Spinal cord (tissue), 9 donors: ENCODE measurements at regions not wholly inside any gene's neighbourhood (a gene's known extent, or its start where the extent isn't known, plus 50 kb on each side); places are given as distances from the start of the nearest gene placed in this dataset.
A peak's percentile ranks its signal among the peaks of the same experiment; 100 is the strongest.
"Not testable (repeated sequence)": the region's sequence is repeated elsewhere in the genome, so short reads cannot be mapped to it uniquely, and the experiment has no call there.

Experiments used
- DNase-seq, 6 donors: peaks; one replicate each; pipeline versions ENCODE4 v3.0.0 to v3.0.0-alpha.2; 2013 to 2015; ENCODE audit warnings: low spot score in 6 of 6, low read depth in 4 of 6
- H3K27ac ChIP-seq: one replicate; pipeline ENCODE4 v1.5.1; 2013; ENCODE audit warnings: low read depth, low read length, control low read depth
- H3K27me3 ChIP-seq: one replicate; pipeline ENCODE4 v1.6.1; 2013; ENCODE audit warnings: low read length; ENCODE audit not compliant: control insufficient read depth, insufficient read depth
- H3K36me3 ChIP-seq: one replicate; pipeline ENCODE4 v1.6.1; 2013; ENCODE audit warnings: low read length; ENCODE audit not compliant: control insufficient read depth, insufficient read depth
- H3K4me1 ChIP-seq: one replicate; pipeline ENCODE4 v1.6.1; 2013; ENCODE audit warnings: low read length; ENCODE audit not compliant: control insufficient read depth, insufficient read depth
- H3K4me3 ChIP-seq: one replicate; pipeline ENCODE4 v1.5.1; 2013; ENCODE audit warnings: low read depth, low read length, control low read depth
- H3K9me3 ChIP-seq: one replicate; pipeline ENCODE4 v1.6.1; 2013; ENCODE audit warnings: low read length; ENCODE audit not compliant: control insufficient read depth, insufficient read depth
- WGBS: methylation state at CpG from one replicate; pipeline ENCODE4 v1.1.5; 2013; ENCODE audit warnings: missing lambda C conversion rate; ENCODE audit not compliant: insufficient coverage; 5-methylcytosine and 5-hydroxymethylcytosine counted together
- donor health status: healthy.

GRCh38 chr6:82781620-82782204 lies 283.9 kb downstream of the UBE3D start:
- no peak for DNase-seq
- Histone ChIP-seq H3K4me3 (no peak overlapping the region), H3K27ac (no peak overlapping the region), H3K4me1 (no peaks in the 10 kb centered on the region), H3K27me3 (no peaks in the 10 kb centered on the region), H3K9me3 (no peaks in the 10 kb centered on the region), H3K36me3 (no peaks in the 10 kb centered on the region)
- WGBS, result 100% methylated on average over 2 of the region's 2 CpGs

GRCh38 chr6:82783587-82784236 lies 281.9 kb downstream of the UBE3D start:
- no peaks in the 10 kb centered on the region for H3K27me3 ChIP-seq
- no peaks in the 10 kb centered on the region for H3K4me1 ChIP-seq
- no CpG with 5 or more reads among the region's 6 CpGs for WGBS
- no peak overlapping the region for H3K4me3 ChIP-seq
- no peak overlapping the region for H3K27ac ChIP-seq
- H3K9me3 ChIP-seq, result no peaks in the 10 kb centered on the region
- no peaks in the 10 kb centered on the region for H3K36me3 ChIP-seq
- peak in 1 of 6 donors; percentile 43 for DNase-seq

- no CpG with 5 or more reads among the region's 2 CpGs for WGBS
Measured at GRCh38 chr6:82785206-82785605, 280.4 kb downstream of the UBE3D start.

GRCh38 chr6:82786248-82786647 lies 279.4 kb downstream of the UBE3D start:
- H3K4me3 ChIP-seq, result no peak overlapping the region
- 100% methylated on average over 1 of the region's 3 CpGs for WGBS

More at GRCh38 chr6:82785206-82785605, 280.4 kb downstream of the UBE3D start:
- Histone ChIP-seq H3K27ac (no peak overlapping the region), H3K36me3 (no peaks in the 10 kb centered on the region), H3K4me3 (no peak overlapping the region), H3K9me3 (no peaks in the 10 kb centered on the region), H3K4me1 (no peaks in the 10 kb centered on the region), H3K27me3 (no peaks in the 10 kb centered on the region)
- DNase-seq, result no peak

GRCh38 chr6:82795940-82796339 lies 269.7 kb downstream of the UBE3D start:
- no CpG with 5 or more reads among the region's 1 CpG for WGBS
- H3K9me3 ChIP-seq, result no peaks in the 10 kb centered on the region
- no peak overlapping the region for H3K27ac ChIP-seq
- peak in 1 of 6 donors; percentile 70 for DNase-seq
- H3K4me1 ChIP-seq, result no peaks in the 10 kb centered on the region
- H3K27me3 ChIP-seq, result no peaks in the 10 kb centered on the region
- H3K4me3 ChIP-seq, result no peak overlapping the region
- H3K36me3 ChIP-seq, result no peaks in the 10 kb centered on the region

More at GRCh38 chr6:82786248-82786647, 279.4 kb downstream of the UBE3D start:
- no peak for DNase-seq
- Histone ChIP-seq H3K4me1 (no peaks in the 10 kb centered on the region), H3K9me3 (no peaks in the 10 kb centered on the region), H3K27ac (no peak overlapping the region), H3K27me3 (no peaks in the 10 kb centered on the region), H3K36me3 (no peaks in the 10 kb centered on the region)

GRCh38 chr6:82801083-82801482 lies 264.6 kb downstream of the UBE3D start:
- WGBS, result 86% methylated on average over 1 of the region's 2 CpGs
- no peaks in the 10 kb centered on the region for H3K4me1 ChIP-seq
- DNase-seq, result no peak
- no peaks in the 10 kb centered on the region for H3K36me3 ChIP-seq
- H3K27me3 ChIP-seq, result no peaks in the 10 kb centered on the region
- no peak overlapping the region for H3K4me3 ChIP-seq
- no peaks in the 10 kb centered on the region for H3K9me3 ChIP-seq
- H3K27ac ChIP-seq, result no peak overlapping the region

- DNase-seq, H3K4me1 ChIP-seq, H3K27me3 ChIP-seq, H3K27ac ChIP-seq, H3K4me3 ChIP-seq, H3K36me3 ChIP-seq, H3K9me3 ChIP-seq: not testable (repeated sequence)
Measured at GRCh38 chr6:82816243-82816642, 249.4 kb downstream of the UBE3D start.

- 82% methylated on average over 3 of the region's 3 CpGs for WGBS
- H3K9me3 ChIP-seq, result no peaks in the 10 kb centered on the region
- no peaks in the 10 kb centered on the region for H3K36me3 ChIP-seq
- no peak overlapping the region for H3K4me3 ChIP-seq
- H3K27me3 ChIP-seq, result no peaks in the 10 kb centered on the region
- H3K27ac ChIP-seq, result no peak overlapping the region
- H3K4me1 ChIP-seq, result no peaks in the 10 kb centered on the region
- DNase-seq, result no peak
Measured at GRCh38 chr6:82818727-82819126, 246.9 kb downstream of the UBE3D start.

- no peaks in the 10 kb centered on the region for H3K9me3 ChIP-seq
- DNase-seq, result no peak
- H3K4me3 ChIP-seq, result no peak overlapping the region
- no peaks in the 10 kb centered on the region for H3K4me1 ChIP-seq
- no peak overlapping the region for H3K27ac ChIP-seq
- H3K36me3 ChIP-seq, result no peaks in the 10 kb centered on the region
- no peaks in the 10 kb centered on the region for H3K27me3 ChIP-seq
Measured at GRCh38 chr6:82823361-82823760, 242.3 kb downstream of the UBE3D start.

GRCh38 chr6:82832811-82833210 lies 232.8 kb downstream of the UBE3D start:
- WGBS, result no CpG with 5 or more reads among the region's 3 CpGs
- no peak for DNase-seq
- Histone ChIP-seq H3K36me3 (no peaks in the 10 kb centered on the region), H3K4me3 (no peak overlapping the region), H3K9me3 (no peaks in the 10 kb centered on the region), H3K4me1 (no peaks in the 10 kb centered on the region), H3K27me3 (no peaks in the 10 kb centered on the region), H3K27ac (no peak overlapping the region)
